ENCODE measurements at regions not wholly inside any gene's neighbourhood (a gene's known extent, or its start where the extent isn't known, plus 50 kb on each side); places are given as distances from the start of the nearest gene placed in this dataset.

DNA sequence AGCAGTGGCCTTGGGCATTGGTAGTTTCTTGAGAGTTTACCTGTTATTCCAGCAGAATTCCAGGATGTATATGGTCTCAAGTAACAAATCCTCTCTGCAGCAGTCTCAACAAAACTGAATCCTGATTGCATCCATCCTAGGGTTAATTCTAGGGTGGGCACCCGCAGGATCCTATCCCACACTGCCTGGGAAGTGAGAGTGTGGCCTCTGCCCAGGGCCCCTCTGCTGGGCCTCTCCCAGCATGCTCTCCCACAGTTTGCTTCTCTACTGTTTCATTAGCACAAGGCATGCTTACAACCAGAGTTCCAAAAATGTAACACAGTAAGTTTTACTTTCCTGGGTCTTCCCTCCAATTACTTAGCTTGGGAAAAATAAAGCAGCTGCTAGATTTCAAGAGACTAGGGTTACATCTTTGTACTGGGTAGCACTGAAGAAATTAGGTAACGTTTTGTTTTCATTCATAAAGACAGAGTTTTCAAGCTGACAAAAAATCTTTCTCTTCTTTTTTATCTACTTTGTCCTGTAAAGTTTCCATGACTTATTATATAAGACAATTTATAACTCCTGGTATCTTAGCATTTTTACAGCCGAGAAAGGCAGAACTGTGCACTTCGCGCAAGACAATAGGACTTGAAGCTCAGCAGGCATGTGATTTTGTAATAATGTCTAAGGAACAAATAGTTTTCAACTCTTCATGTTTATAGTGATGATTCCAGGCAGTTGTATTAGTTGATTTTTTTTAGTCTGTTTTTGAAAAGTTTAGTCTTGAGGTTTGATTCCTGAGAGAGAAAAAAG is 131.2 kb upstream of the PCDH18 start:
- DNase-seq, result no peak

GRCh38 chr4:137661693-137662092 is 129.4 kb upstream of the PCDH18 start:
- no peak for DNase-seq

DNA sequence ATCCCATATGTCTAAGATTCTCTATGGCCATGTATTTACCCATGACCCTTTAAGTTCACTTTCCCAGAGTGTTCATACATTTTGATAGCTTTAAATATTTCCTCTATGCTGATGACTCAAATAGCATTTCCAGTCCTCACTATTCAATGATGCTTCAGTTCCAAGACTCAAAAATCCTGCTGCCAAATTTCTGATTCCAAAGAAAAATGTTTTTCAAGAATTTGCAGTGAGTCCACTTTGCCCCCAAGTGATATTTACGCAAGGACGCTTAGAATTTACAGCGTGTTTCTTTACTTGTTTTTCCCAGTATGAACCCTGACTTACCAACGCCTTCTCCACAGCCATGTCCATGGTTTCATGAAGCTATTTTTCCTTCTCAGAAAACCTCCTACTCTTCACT is 127.9 kb upstream of the PCDH18 start:
- no peak for DNase-seq

DNA sequence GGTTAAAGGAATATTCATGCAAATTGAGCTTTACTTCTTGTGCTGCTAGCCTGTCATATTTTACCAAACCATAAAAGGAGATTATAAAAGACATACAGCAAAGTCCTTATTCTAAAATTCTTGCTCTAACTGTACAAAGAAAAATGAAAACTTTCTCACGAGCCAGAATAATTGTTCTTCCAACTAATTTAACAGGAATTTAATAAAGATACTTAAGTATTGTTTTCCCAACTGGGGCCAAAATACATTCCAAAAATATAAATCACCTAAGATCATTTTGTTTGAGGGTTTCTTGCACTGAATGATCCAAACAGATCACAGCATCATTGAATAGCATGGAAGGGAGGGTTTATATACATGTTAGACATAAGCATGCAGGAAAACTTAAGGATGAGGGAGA is 127.1 kb upstream of the PCDH18 start:
- no peak for DNase-seq

DNA sequence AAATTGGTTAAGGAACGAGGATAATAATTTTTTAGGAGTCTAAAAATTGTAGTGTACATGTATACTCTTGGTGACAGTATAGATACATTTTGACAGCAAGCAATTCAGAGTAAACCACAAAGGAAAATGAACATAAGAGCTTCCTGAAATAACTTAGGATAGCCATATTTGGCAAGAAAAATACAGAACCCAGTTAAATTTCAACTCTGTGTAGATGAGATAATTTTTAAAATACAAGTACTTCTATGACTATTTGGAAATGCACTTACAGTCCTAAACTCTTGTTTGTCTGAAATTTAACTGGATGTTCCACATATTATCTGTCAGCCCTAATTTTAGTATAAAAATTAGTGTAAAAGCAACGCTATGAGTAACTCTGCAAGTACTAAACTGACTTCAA is 124.4 kb upstream of the PCDH18 start:
- no peak for DNase-seq

DNA sequence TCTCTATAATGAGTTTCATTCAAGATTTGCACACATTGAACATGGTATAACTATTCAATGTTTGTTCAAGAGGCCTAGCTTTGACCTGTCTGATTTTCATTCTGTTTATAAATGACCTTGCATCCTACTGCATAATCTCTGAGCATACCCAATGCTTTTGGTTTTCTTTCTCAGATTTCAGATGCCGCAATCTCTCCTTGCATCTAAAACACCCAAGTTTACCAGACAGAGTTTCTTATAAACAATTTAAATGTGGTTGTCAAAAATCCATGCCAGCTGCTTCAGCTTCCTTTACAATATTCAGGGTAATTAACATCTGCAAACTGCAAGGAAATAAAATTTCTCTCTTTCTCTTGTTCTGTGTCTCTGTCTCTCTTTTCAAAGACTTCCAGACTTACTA is 123.0 kb upstream of the PCDH18 start:
- DNase-seq, result no peak

DNA sequence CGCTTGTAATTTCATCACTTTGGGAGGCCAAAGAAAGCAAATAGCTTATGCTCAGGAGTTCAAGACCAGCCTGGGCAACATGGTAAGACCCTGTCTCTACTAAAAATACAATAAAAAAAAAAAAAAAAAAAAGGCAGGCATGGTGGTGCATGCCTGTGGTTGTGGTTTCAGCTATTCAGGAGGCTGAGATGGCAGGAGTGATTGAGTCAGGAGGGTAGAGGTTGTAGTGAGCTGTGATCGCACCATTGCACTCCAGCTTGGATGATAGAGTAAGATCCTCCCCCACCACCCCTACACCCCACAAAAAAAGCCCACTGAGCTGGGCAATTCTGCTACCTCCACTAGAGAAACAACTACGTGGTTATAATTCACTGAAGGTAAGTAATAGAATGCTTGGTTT is 118.8 kb upstream of the PCDH18 start:
- DNase-seq, result no peak

DNA sequence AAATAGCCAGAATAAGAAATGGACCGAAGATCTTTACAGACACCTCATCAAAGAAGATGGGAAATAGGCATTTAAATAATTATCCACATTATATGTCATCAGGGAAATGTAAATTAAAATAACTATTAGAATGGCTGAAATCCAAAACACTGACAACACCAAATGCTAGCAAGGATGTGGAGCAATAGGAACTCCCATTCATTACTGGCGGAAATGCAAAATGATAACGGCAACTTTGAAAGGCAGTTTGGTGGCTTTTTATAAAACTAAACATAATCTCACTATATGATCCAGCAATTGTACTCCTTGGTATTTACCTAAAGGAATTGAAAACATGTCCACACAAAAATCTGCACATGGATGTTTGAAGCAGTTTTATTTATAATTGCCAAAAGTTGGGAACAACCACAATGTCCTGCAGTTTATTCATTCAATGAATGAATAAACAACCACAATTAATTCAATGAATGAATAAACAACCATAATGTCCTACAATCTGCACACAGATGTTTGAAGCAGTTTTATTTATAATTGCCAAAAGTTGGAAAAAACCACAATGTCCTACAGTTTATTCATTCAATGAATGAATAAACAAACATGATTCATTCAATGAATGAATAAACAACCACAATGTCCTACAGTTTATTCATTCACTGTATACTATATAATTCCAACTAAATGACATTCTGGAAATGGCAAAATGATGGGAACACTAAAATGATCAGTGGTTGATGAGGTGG is 117.6 kb upstream of the PCDH18 start:
- DNase-seq, result no peak

DNA sequence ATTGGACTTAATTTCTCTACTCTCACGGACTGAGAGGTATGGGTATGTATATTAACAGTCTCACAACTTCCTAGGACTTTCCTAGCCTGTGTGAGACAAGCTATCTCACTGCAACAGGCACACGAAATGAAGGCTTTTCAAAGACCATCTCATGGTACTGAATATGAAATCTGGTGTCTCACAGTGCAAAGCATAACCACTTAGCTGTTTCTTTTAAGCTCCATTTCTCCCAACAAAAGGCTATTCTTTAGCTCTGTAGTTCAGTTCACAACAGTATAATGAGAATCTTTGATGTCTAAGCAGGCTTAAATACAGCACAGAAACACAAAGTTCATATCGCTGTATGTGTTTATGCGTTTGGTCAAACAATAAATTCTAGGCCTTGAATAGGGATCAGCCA is 116.2 kb upstream of the PCDH18 start:
- DNase-seq, result no peak

DNA sequence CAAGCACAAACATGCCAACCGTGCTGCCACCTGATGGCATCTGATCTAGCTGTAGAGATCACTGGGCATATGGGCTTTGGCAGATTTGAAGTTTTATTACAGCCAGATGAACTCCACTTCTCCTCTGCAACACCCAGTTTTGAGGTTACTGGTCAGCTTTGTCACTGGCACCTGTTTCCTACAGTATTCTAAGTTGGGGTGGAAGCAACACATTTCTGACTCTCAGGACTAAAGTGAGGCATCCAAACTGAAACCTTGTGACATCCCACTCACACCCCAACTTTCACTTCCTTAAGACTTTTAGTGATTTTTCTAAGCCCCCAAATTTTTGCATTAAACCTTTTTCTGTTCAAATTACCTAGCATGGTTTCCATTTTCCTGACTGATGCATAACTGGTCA is 115.1 kb upstream of the PCDH18 start:
- no peak for DNase-seq

DNA sequence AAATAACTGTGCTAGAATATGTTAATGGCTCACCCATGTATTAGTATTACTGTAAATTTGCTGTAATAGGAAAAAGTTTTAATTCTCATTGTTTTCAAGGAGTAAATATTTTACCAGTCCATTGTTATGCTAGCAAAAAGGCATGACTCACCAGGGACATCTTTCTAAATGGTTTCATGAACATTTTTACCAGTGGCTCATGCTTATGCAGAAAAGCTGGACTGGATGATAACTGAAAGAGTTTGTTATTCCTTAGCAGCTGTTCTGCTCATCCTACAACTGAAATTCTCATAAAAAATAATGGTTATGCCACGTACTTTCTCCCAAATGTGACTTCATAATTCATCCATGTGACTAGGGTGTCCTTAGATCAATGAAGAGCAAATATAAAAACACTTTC is 111.9 kb upstream of the PCDH18 start:
- no peak for DNase-seq

DNA sequence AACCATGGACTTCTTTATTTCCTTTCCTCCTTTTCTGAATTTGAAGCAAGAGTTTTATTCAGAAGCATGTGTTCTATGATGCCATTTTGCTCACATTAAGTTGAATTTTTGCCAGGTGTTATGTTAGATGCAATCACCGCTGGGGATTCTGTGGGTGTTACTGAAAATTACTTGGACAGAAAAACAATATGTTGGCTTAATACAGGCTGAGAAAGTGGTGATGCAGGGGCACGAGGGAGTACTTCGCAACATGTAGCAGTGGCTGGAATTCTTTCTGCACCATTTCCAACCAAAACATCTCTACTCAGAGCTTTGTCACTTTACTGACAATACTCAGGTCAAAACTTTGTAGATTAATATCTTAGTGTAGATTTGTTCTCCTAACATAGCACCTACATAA is 109.2 kb upstream of the PCDH18 start:
- DNase-seq, result no peak

GRCh38 chr4:137640838-137641158 is 108.5 kb upstream of the PCDH18 start:
- no peak for DNase-seq

DNA sequence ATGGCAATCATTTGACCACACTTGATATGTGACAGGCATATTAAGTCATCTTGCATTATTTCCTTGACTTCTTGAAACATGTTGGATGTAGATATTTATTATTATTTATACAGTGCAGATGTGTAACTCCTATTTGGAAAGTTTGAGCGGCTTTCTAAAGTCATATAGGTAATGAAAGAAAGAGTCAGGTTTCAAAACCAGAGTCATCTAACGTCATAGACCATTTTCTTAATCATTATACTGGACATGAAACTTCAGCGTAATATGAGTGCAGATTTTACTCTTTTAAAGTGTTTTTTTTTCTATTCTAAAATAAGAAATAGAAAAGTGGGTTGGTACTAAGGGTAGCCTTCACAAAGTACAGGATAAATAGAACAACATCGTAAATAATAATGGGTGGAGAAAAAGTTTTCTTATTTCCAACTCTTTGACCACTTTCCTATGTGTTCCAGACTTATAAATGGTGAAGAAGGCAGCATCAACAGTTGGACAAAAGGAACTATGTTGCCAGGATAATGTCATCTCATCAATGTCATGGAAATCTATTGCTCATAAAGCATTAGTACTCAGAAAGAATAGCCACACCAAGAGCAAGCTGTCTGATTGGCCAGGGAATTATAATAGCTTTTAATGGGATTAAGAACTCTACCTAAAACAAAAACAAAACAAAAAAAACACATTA is 108.0 kb upstream of the PCDH18 start:
- no peak for DNase-seq

GRCh38 chr4:137638934-137639333 is 106.6 kb upstream of the PCDH18 start:
- DNase-seq, result no peak

DNA sequence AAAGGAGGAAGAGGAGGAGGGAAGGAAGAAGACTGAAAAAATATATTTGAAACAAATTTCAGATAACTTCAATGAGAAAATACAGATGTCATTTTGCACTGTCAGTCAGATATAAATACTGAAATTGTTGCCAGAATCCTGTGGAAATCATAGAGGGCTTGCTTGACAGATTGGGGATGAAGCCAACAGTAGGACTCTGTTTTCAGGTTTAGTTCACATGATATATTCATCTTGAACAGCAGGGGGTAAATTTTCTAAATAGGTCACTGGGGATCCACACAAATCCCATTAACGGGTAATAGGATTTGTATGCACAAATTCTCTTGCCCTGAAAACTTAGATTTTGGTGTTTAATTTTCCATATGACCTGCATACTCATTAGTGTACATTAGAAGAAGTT is 103.3 kb upstream of the PCDH18 start:
- peak; percentile 39 for DNase-seq

GRCh38 chr4:137635108-137635507 is 102.8 kb upstream of the PCDH18 start:
- peak; percentile 5 for DNase-seq

DNA sequence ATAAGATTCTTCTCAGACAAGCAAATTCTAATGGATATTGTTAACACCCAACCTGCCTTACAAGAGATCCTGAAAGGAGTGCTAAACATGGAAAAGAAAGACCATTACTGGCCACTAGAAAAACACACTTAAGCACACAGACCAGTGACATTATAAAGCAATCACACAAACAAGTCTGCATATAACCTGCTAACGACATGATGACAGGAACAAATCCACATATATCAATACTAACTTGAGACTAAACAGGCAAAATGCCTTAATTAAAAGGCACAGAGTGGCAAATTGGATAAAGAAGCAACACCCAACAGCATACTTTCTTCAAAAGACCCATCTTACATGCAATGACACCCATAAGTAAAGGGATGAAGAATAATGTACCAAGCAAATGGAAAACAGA is 100.5 kb upstream of the PCDH18 start:
- DNase-seq, result no peak

GRCh38 chr4:137631605-137632004 is 99.3 kb upstream of the PCDH18 start:
- DNase-seq, result no peak

DNA sequence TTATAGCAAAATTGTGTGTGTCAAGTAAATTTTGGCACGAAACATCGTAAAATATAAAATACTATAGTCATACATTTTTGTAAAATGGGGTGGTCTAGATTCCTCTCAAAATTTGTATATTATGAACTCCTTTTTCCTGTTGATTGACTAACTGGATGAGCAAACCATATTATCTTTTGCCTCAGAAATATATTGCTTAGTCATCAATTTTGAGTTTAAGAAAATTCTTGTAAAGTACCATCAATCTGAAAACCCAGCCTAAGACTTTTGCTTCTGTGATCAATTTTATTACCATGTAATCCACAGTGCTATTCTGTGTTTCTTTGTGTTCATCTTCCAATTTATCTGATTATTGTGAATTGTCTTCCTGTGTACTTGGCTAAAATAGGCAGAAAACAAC is 98.0 kb upstream of the PCDH18 start:
- DNase-seq, result no peak

DNA sequence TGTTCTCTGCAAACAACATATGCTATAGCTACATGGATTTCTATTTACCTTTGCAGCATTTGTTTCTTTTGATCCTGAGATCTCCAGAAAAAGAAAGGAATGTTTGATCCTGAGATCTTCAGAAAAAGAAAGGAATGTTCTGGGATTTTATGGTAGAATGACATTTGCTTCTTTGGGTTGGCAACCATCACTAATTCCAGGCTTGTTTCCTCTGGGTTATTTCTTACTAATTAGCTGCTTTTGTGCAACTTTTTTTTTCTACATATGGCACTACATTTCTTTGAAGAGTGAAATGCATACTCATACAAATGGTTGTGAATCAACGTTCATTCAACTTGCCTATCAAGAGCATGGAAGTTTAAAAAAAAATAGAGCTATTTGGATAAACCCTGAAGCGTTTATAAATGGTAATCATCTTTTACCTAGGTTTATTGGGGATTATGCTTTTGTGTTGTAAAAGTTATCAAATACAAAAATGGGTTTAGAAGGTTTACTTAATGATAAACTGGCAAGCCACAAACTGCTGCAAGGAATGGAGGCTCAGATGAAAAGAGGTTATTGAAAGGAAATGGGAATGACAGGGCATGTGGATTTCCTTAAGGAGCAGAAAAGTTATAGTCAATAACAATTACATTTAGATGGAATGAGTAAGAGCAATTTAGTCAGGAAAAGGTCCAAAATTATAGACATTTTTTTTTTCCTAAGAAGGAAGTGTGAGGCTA is 95.6 kb upstream of the PCDH18 start:
- DNase-seq, result no peak

GRCh38 chr4:137626942-137627738 is 94.8 kb upstream of the PCDH18 start:
- no peak for DNase-seq

DNA sequence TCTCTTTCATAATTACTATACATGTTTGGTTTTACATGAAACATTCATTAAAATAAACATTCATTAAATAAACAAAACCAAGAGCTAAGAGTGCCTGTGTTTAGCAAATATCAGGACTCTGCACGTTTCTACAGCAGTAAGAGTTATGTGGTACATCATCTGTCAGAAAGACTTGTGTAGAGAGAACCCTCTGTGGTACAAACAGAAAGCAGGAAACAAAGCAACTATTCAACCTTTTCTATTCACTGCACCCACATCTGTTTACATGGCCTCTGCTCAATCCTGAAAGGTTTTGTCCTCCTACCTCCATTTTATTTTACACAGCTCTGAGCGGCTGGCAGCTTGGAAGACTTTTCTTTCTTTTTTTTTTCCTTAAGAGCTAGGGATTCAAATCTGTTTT is 90.7 kb upstream of the PCDH18 start:
- no peak for DNase-seq

Data from NCI-H524 treated with DMSO at 0.1 percent for 48 hours (cell line).